SK-N-SH (cell line): ENCODE measurements at regions not wholly inside any gene's neighbourhood (a gene's known extent, or its start where the extent isn't known, plus 50 kb on each side); places are given as distances from the start of the nearest gene placed in this dataset.

Experiments used
- CTCF ChIA-PET: fragments of 300-600, 350-600 bp; formaldehyde crosslinking; extraction: SDS; loops from one replicate; lab custom pipeline; 2021; lab: Yijun Ruan, JAX
- POLR2A ChIA-PET: fragments of 350-600 bp; sonication (Branson Sonifier 250); formaldehyde crosslinking; extraction: SDS; loops from one replicate; lab custom pipeline; 2020; ENCODE audit warnings: antibody characterized with exemption, inconsistent platforms; lab: Yijun Ruan, JAX
- DNase-seq: peaks from one replicate; pipeline ENCODE4 v3.0.0; 2012
- H2AFZ ChIP-seq: fragments of 200-600 bp; sonication (generic); 2 replicates; pipeline ENCODE4 v1.8.1; 2016; ENCODE audit warnings: antibody characterized with exemption, mild to moderate bottlenecking, low read depth
- H3F3A ChIP-seq: fragments of 200-600 bp; sonication (generic); replicated peaks from 2 replicates; pipeline ENCODE3; 2016; ENCODE audit warnings: antibody characterized with exemption, mild to moderate bottlenecking; ENCODE audit not compliant: insufficient read depth
- H3K27ac ChIP-seq, 2 experiments: fragments of 200-500 bp in 1 of 2; fragments of 200-600 bp in 1 of 2; sonication (Bioruptor generic) in 1 of 2; sonication (generic), shearing (Covaris generic) in 1 of 2; 2 replicates each; pipeline versions ENCODE4 v1.5.1 to v1.6.1; 2014 to 2016; ENCODE audit warnings: low read depth in 2 of 2, inconsistent platforms in 1 of 2, low read length in 1 of 2, mild to moderate bottlenecking in 1 of 2, mixed read lengths in 1 of 2
- H3K27me3 ChIP-seq: fragments of 200-600 bp; sonication (generic), shearing (Covaris generic); 2 replicates; pipeline ENCODE4 v1.6.1; 2016; ENCODE audit warnings: mixed run types; ENCODE audit not compliant: insufficient read depth
- H3K36me3 ChIP-seq, 2 experiments: fragments of 200-500 bp in 1 of 2; fragments of 200-600 bp in 1 of 2; sonication (Bioruptor generic) in 1 of 2; sonication (generic) in 1 of 2; replicated peaks in 1 of 2; 2 replicates each; pipeline versions ENCODE3 to v1.5.1; 2014 to 2016; ENCODE audit warnings: low read length in 1 of 2, mild to moderate bottlenecking in 1 of 2; ENCODE audit not compliant: insufficient read depth in 2 of 2, control insufficient read depth in 1 of 2
- H3K4me1 ChIP-seq, 2 experiments: fragments of 200-500 bp in 1 of 2; fragments of 200-600 bp in 1 of 2; sonication (Bioruptor generic) in 1 of 2; sonication (generic), shearing (Covaris generic) in 1 of 2; 2 replicates each; pipeline versions ENCODE4 v1.5.1 to v1.6.1; 2014 to 2016; ENCODE audit warnings: low read depth in 1 of 2, low read length in 1 of 2, mixed run types in 1 of 2; ENCODE audit not compliant: insufficient read depth in 2 of 2, control insufficient read depth in 1 of 2
- H3K4me2 ChIP-seq: fragments of 200-600 bp; sonication (generic), shearing (Covaris generic); 2 replicates; pipeline ENCODE4 v1.6.1; 2017; ENCODE audit warnings: mixed run types
- H3K4me3 ChIP-seq, 2 experiments: fragments of 200-500 bp in 1 of 2; fragments of 200-600 bp in 1 of 2; sonication (Bioruptor generic) in 1 of 2; sonication (generic), shearing (Covaris generic) in 1 of 2; 2 replicates each; pipeline versions ENCODE4 v1.5.1 to v1.8.1; 2014 to 2016; ENCODE audit warnings: low read depth in 2 of 2, inconsistent platforms in 1 of 2, low read length in 1 of 2, mild to moderate bottlenecking in 1 of 2, mixed read lengths in 1 of 2, moderate library complexity in 1 of 2
- H3K79me2 ChIP-seq: fragments of 200-600 bp; sonication (generic); 2 replicates; pipeline ENCODE4 v1.8.1; 2017; ENCODE audit warnings: mild to moderate bottlenecking; ENCODE audit not compliant: insufficient read depth
- H3K9ac ChIP-seq: fragments of 200-600 bp; sonication (generic); 2 replicates; pipeline ENCODE4 v1.6.1; 2017; ENCODE audit warnings: mixed run types
- H3K9me2 ChIP-seq: fragments of 200-600 bp; sonication (generic); 2 replicates; pipeline ENCODE4 v1.6.1; 2017; ENCODE audit warnings: mixed run types
- H3K9me3 ChIP-seq: fragments of 200-600 bp; sonication (generic); 2 replicates; pipeline ENCODE4 v1.6.1; 2017; ENCODE audit warnings: mixed run types, mild to moderate bottlenecking, moderate library complexity
- H4K20me1 ChIP-seq: fragments of 200-600 bp; sonication (generic); 2 replicates; pipeline ENCODE4 v1.6.1; 2017; ENCODE audit warnings: mild to moderate bottlenecking, mixed run types; ENCODE audit not compliant: insufficient read depth
- FOSL2 ChIP-seq: IDR thresholded peaks from 2 replicates; pipeline ENCODE4 v1.4.0; 2012; ENCODE audit warnings: low read depth, mild to moderate bottlenecking, moderate library complexity, borderline replicate concordance
- FOXJ3 ChIP-seq: sonication (generic); formaldehyde crosslinking; IDR thresholded peaks from 2 replicates; pipeline ENCODE4 v1.5.1; 2020; ENCODE audit warnings: mild to moderate bottlenecking, missing genetic modification reagents
- GABPA ChIP-seq: IDR thresholded peaks from 2 replicates; pipeline ENCODE4 v1.4.0; 2012; ENCODE audit warnings: low read depth, mild to moderate bottlenecking
- IRF3 ChIP-seq: fragments of 150-350 bp; IDR thresholded peaks from 2 replicates; pipeline ENCODE4 v1.6.1; 2016; ENCODE audit warnings: mild to moderate bottlenecking, low read depth, low read length
- MAX ChIP-seq: IDR thresholded peaks from 2 replicates; pipeline ENCODE4 v1.4.0; 2012; ENCODE audit warnings: low read depth
- MXI1 ChIP-seq: IDR thresholded peaks from 2 replicates; pipeline ENCODE4 v1.6.1; 2012; ENCODE audit warnings: mild to moderate bottlenecking, low read depth, low read length, improper control_type of control experiment
- NFIC ChIP-seq: IDR thresholded peaks from 2 replicates; pipeline ENCODE4 v1.4.0; 2012; ENCODE audit warnings: borderline replicate concordance
- PBX3 ChIP-seq: IDR thresholded peaks from 2 replicates; pipeline ENCODE4; 2012
- RAD21 ChIP-seq: IDR thresholded peaks from 2 replicates; pipeline ENCODE4 v1.6.1; 2012; ENCODE audit warnings: mild to moderate bottlenecking, low read length
- RCOR1 ChIP-seq: fragments of 150-350 bp; IDR thresholded peaks from 2 replicates; pipeline ENCODE4 v1.6.1; 2017; ENCODE audit warnings: antibody characterized with exemption, low read length
- REST ChIP-seq: IDR thresholded peaks from 2 replicates; pipeline ENCODE4 v1.6.1; 2012; ENCODE audit warnings: mild to moderate bottlenecking, low read depth, low read length, moderate library complexity
- SIN3A ChIP-seq: IDR thresholded peaks from 2 replicates; pipeline ENCODE4 v1.6.1; 2012; ENCODE audit warnings: low read depth, mild to moderate bottlenecking, low read length, moderate library complexity, borderline replicate concordance
- TAF1 ChIP-seq: IDR thresholded peaks from 2 replicates; pipeline ENCODE4 v1.6.1; 2012; ENCODE audit warnings: low read depth, mild to moderate bottlenecking, low read length, moderate library complexity, borderline replicate concordance
- TCF12 ChIP-seq: IDR thresholded peaks from 2 replicates; pipeline ENCODE4 v1.4.0; 2012
- TEAD4 ChIP-seq: IDR thresholded peaks from 2 replicates; pipeline ENCODE4 v1.4.0; 2012; ENCODE audit warnings: mild to moderate bottlenecking, borderline replicate concordance; ENCODE audit not compliant: insufficient read depth
- USF1 ChIP-seq: IDR thresholded peaks from 2 replicates; pipeline ENCODE4 v1.4.0; 2012; ENCODE audit warnings: low read depth, borderline replicate concordance
- YY1 ChIP-seq: IDR thresholded peaks from 2 replicates; pipeline ENCODE4 v1.4.0; 2012; ENCODE audit warnings: low read depth, mild to moderate bottlenecking
- ZBTB33 ChIP-seq: IDR thresholded peaks from 2 replicates; pipeline ENCODE4 v1.4.0; 2012; ENCODE audit warnings: low read depth, borderline replicate concordance
- WGBS: methylation state at CpG from one replicate; pipeline ENCODE4 v1.1.6; 2017; ENCODE audit warnings: low lambda C conversion rate; 5-methylcytosine and 5-hydroxymethylcytosine counted together

- Histone ChIP-seq H3K27me3 (no peaks in the 10 kb centered on the region), H3K79me2 (no peaks in the 10 kb centered on the region), H3K27ac (no peak overlapping the region), H3K36me3 (no peaks in the 10 kb centered on the region), H3K9ac (no peak overlapping the region), H3K9me2 (no peaks in the 10 kb centered on the region), H3K4me3 (no peak overlapping the region), H3K9me3 (no peaks in the 10 kb centered on the region), H2AFZ (no peak overlapping the region), H3F3A (no peaks in the 10 kb centered on the region), H4K20me1 (no peaks in the 10 kb centered on the region), H3K4me2 (no peak overlapping the region), H3K4me1 (no peaks in the 10 kb centered on the region)
- ChIA-PET CTCF (interaction anchor here (1.7 kb wide), 1 partner anchor 31 kb away, joined by 3 read pairs; no protein-coding TSS in a partner anchor), POLR2A (no interaction called here)
- WGBS: 11% methylated on average over 1 of the region's 1 CpG
- DNase-seq: no peak
- no peak for TF ChIP-seq NFIC
- TF ChIP-seq YY1: no peak
- no peak for TF ChIP-seq FOSL2
- TF ChIP-seq GABPA: no peak
- TF ChIP-seq PBX3: no peak
- no peak for TF ChIP-seq FOXJ3 (CRISPR knock-in tag)
- TF ChIP-seq TAF1: no peak
- no peak for TF ChIP-seq TCF12
- no peak for TF ChIP-seq SIN3A
- no peak for TF ChIP-seq USF1
- TF ChIP-seq MAX: no peak
- TF ChIP-seq REST: no peak
- no peak for TF ChIP-seq IRF3
- no peak for TF ChIP-seq RAD21
- no peak for TF ChIP-seq TEAD4
- no peak for TF ChIP-seq RCOR1
- no peak for TF ChIP-seq ZBTB33
- TF ChIP-seq MXI1: no peak
These were observed 141.1 kb upstream of the ARHGAP42 start for GRCh38 chr11:100545970-100546369.
